GM06990 (cell line): ENCODE measurements at regions not wholly inside any gene's neighbourhood (a gene's known extent, or its start where the extent isn't known, plus 50 kb on each side); places are given as distances from the start of the nearest gene placed in this dataset.

Source experiments
- DNase-seq: peaks from one replicate; pipeline ENCODE4 v3.0.0-alpha.2; 2011; ENCODE audit not compliant: insufficient read length; ENCODE audit errors: extremely low read depth
- H3K27me3 ChIP-seq: replicated peaks from 2 replicates; pipeline ENCODE4 v1.6.0; 2011; ENCODE audit warnings: low read length; ENCODE audit not compliant: control insufficient read depth, insufficient read depth
- H3K36me3 ChIP-seq: 2 replicates; pipeline ENCODE4 v1.5.1; 2011; ENCODE audit warnings: low read length; ENCODE audit not compliant: control insufficient read depth, insufficient read depth
- H3K4me3 ChIP-seq: replicated peaks from 2 replicates; pipeline ENCODE4 v1.5.1; 2011; ENCODE audit warnings: low read depth, mild to moderate bottlenecking, control low read depth, low read length
- CTCF ChIP-seq: IDR thresholded peaks from 2 replicates; pipeline ENCODE4 v1.5.1; 2011; ENCODE audit warnings: low read length, control low read depth, mild to moderate bottlenecking, inconsistent platforms; ENCODE audit not compliant: insufficient read depth, poor library complexity, severe bottlenecking

- H3K4me3 ChIP-seq: no peak overlapping the region
- no peak for TF ChIP-seq CTCF
Observed at GRCh38 chr4:189187531-189188052, 753.1 kb upstream of the FRG1 start.

GRCh38 chr4:189198624-189199023, 742.0 kb upstream of the FRG1 start:
- Histone ChIP-seq H3K36me3 (no peaks in the 10 kb centered on the region), H3K4me3 (no peak overlapping the region), H3K27me3 (no peaks in the 10 kb centered on the region)
- DNase-seq: no peak
- TF ChIP-seq CTCF: no peak

More at GRCh38 chr4:189187531-189188052, 753.1 kb upstream of the FRG1 start:
- no peaks in the 10 kb centered on the region for H3K27me3 ChIP-seq
- DNase-seq: no peak
- H3K36me3 ChIP-seq: no peaks in the 10 kb centered on the region

GRCh38 chr4:189200353-189200752, 740.3 kb upstream of the FRG1 start:
- H3K36me3 ChIP-seq: no peaks in the 10 kb centered on the region
- no peak for TF ChIP-seq CTCF
- no peaks in the 10 kb centered on the region for H3K27me3 ChIP-seq
- H3K4me3 ChIP-seq: no peak overlapping the region
- no peak for DNase-seq

GRCh38 chr4:189202182-189202868, 738.3 kb upstream of the FRG1 start:
- H3K27me3 ChIP-seq: no peaks in the 10 kb centered on the region
- peak; percentile 5 for DNase-seq
- peak; percentile 34 for TF ChIP-seq CTCF
- no peaks in the 10 kb centered on the region for H3K36me3 ChIP-seq
- no peak overlapping the region for H3K4me3 ChIP-seq

- H3K4me3 ChIP-seq: no peak overlapping the region
- no peak for TF ChIP-seq CTCF
- H3K27me3 ChIP-seq: no peaks in the 10 kb centered on the region
- H3K36me3 ChIP-seq: no peaks in the 10 kb centered on the region
- DNase-seq: no peak
Observed at GRCh38 chr4:189202869-189203271, 737.8 kb upstream of the FRG1 start.
